ENCODE measurements at regions not wholly inside any gene's neighbourhood (a gene's known extent, or its start where the extent isn't known, plus 50 kb on each side); places are given as distances from the start of the nearest gene placed in this dataset.

DNA sequence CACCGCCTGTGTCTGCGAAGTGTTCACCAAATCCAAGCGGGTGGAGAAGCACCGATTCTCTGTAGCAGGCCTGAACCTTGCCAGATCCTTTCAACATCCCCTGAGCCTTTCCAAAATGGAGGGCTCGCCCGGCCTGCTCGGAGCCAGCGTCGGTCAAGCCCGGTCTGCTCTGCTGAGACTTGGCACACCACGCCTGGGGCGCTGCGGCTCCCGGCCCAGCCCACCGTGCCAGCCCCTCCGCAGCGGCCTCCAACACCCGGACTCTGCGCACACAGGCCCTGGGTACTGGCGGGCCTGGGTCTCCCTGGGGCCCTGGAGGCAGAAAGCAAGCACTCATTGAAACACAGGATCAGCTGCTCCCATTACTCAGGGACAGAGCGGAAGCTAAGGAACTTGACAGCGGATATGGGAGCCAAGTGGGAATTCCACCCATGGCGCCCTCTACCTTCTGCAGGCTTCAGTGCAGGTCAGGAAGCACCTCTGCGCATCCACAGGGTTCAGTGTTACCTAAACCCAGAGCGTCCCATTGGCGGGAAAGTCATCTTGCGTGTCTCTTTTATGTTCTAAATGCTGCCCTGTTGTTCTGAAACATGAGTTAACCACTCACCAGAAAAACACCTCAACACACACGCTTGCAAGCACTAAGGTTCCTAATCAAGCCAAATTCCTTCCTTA is 159.9 kb downstream of the ZBTB18 start:
- H3K27me3 ChIP-seq = no peaks in the 10 kb centered on the region
- no peak overlapping the region for H3K4me3 ChIP-seq
- H3K27ac ChIP-seq (replicated peaks in 1 of 4) = no peak overlapping the region
- intact Hi-C loops (cut with DNase I) = no loop called here
- peaks cover 13 to 49% (median 36%) of the 10 kb centered on the region in 4 donors for H3K4me1 ChIP-seq
- DNase-seq (ENCODE audit: extremely low spot score) = no peak
- peaks cover 0 to 3% (median 0%) of the 10 kb centered on the region in 4 donors for H3K9me3 ChIP-seq
- WGBS = 93% methylated on average over 19 of the region's 28 CpGs
- no peak for TF ChIP-seq POLR2A (IDR thresholded peaks at IDR 0.05; ENCODE audit: low read depth)
- TF ChIP-seq, protein P1, sequence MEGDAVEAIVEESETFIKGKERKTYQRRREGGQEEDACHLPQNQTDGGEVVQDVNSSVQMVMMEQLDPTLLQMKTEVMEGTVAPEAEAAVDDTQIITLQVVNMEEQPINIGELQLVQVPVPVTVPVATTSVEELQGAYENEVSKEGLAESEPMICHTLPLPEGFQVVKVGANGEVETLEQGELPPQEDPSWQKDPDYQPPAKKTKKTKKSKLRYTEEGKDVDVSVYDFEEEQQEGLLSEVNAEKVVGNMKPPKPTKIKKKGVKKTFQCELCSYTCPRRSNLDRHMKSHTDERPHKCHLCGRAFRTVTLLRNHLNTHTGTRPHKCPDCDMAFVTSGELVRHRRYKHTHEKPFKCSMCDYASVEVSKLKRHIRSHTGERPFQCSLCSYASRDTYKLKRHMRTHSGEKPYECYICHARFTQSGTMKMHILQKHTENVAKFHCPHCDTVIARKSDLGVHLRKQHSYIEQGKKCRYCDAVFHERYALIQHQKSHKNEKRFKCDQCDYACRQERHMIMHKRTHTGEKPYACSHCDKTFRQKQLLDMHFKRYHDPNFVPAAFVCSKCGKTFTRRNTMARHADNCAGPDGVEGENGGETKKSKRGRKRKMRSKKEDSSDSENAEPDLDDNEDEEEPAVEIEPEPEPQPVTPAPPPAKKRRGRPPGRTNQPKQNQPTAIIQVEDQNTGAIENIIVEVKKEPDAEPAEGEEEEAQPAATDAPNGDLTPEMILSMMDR (IDR thresholded peaks at IDR 0.05) = peak in 1 of 3 experiments; percentile 27
- no peaks in the 10 kb centered on the region for H3K36me3 ChIP-seq

DNA sequence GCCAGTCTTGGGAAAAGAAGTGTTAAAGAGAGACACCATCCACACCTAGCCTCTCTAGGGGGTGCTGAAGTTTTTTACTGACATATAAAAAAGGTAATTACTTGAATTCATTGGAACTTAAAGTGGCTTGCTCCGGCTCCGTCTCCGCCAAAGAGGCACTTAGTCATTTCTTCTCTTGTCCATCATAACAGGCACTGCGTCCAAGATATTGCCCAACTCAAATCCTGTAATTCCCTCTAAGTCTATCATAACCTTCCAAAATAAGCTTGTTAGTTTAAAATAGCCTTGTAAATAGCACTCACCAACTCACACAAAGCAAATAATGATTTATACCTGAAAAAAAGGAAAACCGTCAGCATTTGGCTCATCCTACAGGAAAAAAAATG is 160.5 kb downstream of the ZBTB18 start:
- no peak for DNase-seq (ENCODE audit: extremely low spot score)
- WGBS = 86% methylated on average over 5 of the region's 5 CpGs

DNA sequence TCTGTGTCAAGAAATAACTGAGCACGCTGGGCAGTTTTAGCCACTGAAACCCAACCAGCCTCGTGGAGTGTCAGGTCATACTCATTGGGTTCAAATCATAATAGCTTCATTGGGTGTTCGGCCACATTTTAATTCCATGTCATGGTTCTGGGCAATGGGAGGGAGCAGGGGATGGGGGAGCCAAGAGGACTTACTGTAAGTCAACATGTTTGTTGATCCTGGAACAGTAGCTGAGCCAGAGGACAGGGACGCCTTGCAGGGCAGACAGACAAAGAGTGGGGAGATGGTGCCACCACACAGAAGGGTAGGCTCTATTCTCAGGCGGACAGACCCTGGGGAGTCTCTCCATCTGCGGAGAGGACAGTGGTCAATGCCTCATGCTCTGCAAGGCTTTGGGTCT is 161.1 kb downstream of the ZBTB18 start:
- Histone ChIP-seq H3K27ac (replicated peaks in 1 of 4) (peak overlapping the region in 1 of 4 donors; percentile 38), H3K36me3 (no peaks in the 10 kb centered on the region), H3K4me3 (no peak overlapping the region), H3K27me3 (no peaks in the 10 kb centered on the region), H3K4me1 (peaks cover 13 to 51% (median 37%) of the 10 kb centered on the region in 4 donors), H3K9me3 (peaks cover 0 to 3% (median 0%) of the 10 kb centered on the region in 4 donors)
- DNase-seq (ENCODE audit: extremely low spot score) = no peak
- intact Hi-C loops (cut with DNase I) = no loop called here
- TF ChIP-seq POLR2AphosphoS5 (IDR thresholded peaks at IDR 0.05) = no peak
- no peak for TF ChIP-seq POLR2A (IDR thresholded peaks at IDR 0.05; ENCODE audit: low read depth)
- no peak for TF ChIP-seq EP300 (IDR thresholded peaks at IDR 0.05)
- TF ChIP-seq, protein P1 (IDR thresholded peaks at IDR 0.05) = no peak
- WGBS = 88% methylated on average over 4 of the region's 6 CpGs

More for the DNA sequence above, 160.5 kb downstream of the ZBTB18 start:
- Histone ChIP-seq H3K4me3 (no peak overlapping the region), H3K27ac (replicated peaks in 1 of 4) (no peak overlapping the region), H3K4me1 (peaks cover 13 to 49% (median 36%) of the 10 kb centered on the region in 4 donors), H3K36me3 (no peaks in the 10 kb centered on the region), H3K27me3 (no peaks in the 10 kb centered on the region), H3K9me3 (peaks cover 0 to 3% (median 0%) of the 10 kb centered on the region in 4 donors)
- intact Hi-C loops (cut with DNase I) = no loop called here
- no peak for TF ChIP-seq EP300 (IDR thresholded peaks at IDR 0.05)
- TF ChIP-seq, protein P1 (IDR thresholded peaks at IDR 0.05) = no peak
- no peak for TF ChIP-seq POLR2A (IDR thresholded peaks at IDR 0.05; ENCODE audit: low read depth)
- TF ChIP-seq POLR2AphosphoS5 (IDR thresholded peaks at IDR 0.05) = no peak

DNA sequence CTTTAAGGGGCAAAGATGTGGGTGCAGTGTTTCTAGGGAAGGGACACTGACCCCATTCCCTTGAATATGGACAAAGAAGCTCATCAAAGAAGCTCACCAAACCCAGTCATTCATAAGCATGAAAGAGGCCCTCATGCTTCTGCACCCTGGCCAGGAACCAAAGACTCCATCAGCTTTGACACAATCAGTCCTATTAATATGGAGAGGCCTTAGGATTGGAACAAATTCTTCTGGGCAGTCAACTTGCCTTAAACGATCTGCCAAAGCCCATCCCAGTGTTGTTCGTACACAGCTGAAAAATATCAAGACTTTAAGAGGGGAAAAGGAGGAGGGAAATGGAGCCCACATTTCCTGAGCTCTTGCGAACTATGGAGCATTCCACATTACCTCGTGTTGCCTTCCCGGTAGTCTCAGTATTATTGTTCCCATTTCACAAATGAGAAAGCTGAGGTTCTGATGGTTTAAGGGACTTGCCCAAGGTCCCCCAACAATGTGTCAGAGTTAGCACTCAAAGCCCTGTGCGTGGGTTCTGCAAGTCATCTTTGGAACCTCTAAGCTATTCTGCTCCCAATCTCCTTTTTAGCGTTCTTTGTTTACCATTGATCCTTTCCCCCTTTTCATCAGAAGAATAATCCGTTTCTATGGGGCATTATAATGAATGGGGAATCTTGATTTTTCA is 161.9 kb downstream of the ZBTB18 start:
- Histone ChIP-seq H3K27me3 (no peaks in the 10 kb centered on the region), H3K36me3 (no peaks in the 10 kb centered on the region), H3K4me3 (no peak overlapping the region), H3K27ac (replicated peaks in 1 of 4) (peak overlapping the region in 2 of 4 donors; percentile 38 to 77), H3K4me1 (peaks cover 7 to 46% (median 35%) of the 10 kb centered on the region in 4 donors), H3K9me3 (peaks cover 0 to 3% (median 0%) of the 10 kb centered on the region in 4 donors)
- WGBS = 68% methylated on average over 8 of the region's 8 CpGs
- DNase-seq (ENCODE audit: extremely low spot score) = no peak
- intact Hi-C loops (cut with DNase I) = no loop called here
- TF ChIP-seq POLR2AphosphoS5 (IDR thresholded peaks at IDR 0.05) = no peak
- TF ChIP-seq POLR2A (IDR thresholded peaks at IDR 0.05; ENCODE audit: low read depth) = no peak
- TF ChIP-seq, protein P1 (IDR thresholded peaks at IDR 0.05) = no peak
- TF ChIP-seq EP300 (IDR thresholded peaks at IDR 0.05) = no peak

All from esophagus muscularis mucosa (tissue), 4 donors.